Liver (tissue), 3 donors: ENCODE measurements at regions not wholly inside any gene's neighbourhood (a gene's known extent, or its start where the extent isn't known, plus 50 kb on each side); places are given as distances from the start of the nearest gene placed in this dataset.

Experiments
- CTCF ChIP-seq: fragments of 150-350 bp; IDR thresholded peaks from 2 replicates; pipeline ENCODE4 v1.5.1; 2017; ENCODE audit warnings: improper control_type of control experiment, low read depth, low read length; ENCODE audit not compliant: missing input control
- EGR1 ChIP-seq, 2 donors: IDR thresholded peaks; 2 replicates each; pipeline ENCODE4 v1.6.1; 2016 to 2018; ENCODE audit warnings: antibody characterized with exemption in 2 of 2, low read depth in 2 of 2
- FOXA1 ChIP-seq: IDR thresholded peaks from 2 replicates; pipeline ENCODE4 v1.6.1; 2016; ENCODE audit warnings: antibody characterized with exemption
- GABPA ChIP-seq, 2 donors: IDR thresholded peaks in 1 of 2; conservative IDR thresholded peaks in 1 of 2; 2 replicates each; pipeline ENCODE4 v1.6.1; 2016; ENCODE audit warnings: antibody characterized with exemption in 2 of 2, mild to moderate bottlenecking in 1 of 2, moderate library complexity in 1 of 2
- HNF4A ChIP-seq, 2 donors: conservative IDR thresholded peaks; 2 replicates each; pipeline ENCODE4 v1.6.1; 2016; ENCODE audit warnings: antibody characterized with exemption in 2 of 2, mild to moderate bottlenecking in 2 of 2
- JUND ChIP-seq, 2 donors: IDR thresholded peaks; 2 replicates each; pipeline ENCODE4 v1.6.1; 2016; ENCODE audit warnings: antibody characterized with exemption in 2 of 2
- MAX ChIP-seq: IDR thresholded peaks from 2 replicates; pipeline ENCODE4 v1.6.1; 2016; ENCODE audit warnings: antibody characterized with exemption
- RAD21 ChIP-seq, 2 donors: IDR thresholded peaks; 2 replicates each; pipeline ENCODE4 v1.6.1; 2016; ENCODE audit warnings: antibody characterized with exemption in 2 of 2, mild to moderate bottlenecking in 2 of 2
- REST ChIP-seq: IDR thresholded peaks from 2 replicates; pipeline ENCODE4 v1.6.1; 2016; ENCODE audit warnings: antibody characterized with exemption, mild to moderate bottlenecking
- RXRA ChIP-seq, 2 donors: IDR thresholded peaks; 2 replicates each; pipeline ENCODE4 v1.6.1; 2017 to 2018; ENCODE audit warnings: antibody characterized with exemption in 2 of 2, mild to moderate bottlenecking in 1 of 2
- SP1 ChIP-seq: IDR thresholded peaks from 2 replicates; pipeline ENCODE4 v1.6.1; 2018; ENCODE audit warnings: antibody characterized with exemption, mild to moderate bottlenecking
- TAF1 ChIP-seq: conservative IDR thresholded peaks from 2 replicates; pipeline ENCODE4 v1.6.1; 2016; ENCODE audit warnings: antibody characterized with exemption, mild to moderate bottlenecking
- YY1 ChIP-seq: IDR thresholded peaks from 2 replicates; pipeline ENCODE4 v1.6.1; 2016; ENCODE audit warnings: antibody characterized with exemption, mild to moderate bottlenecking
- donor health status: healthy.
- donor health status: healthy.

GRCh38 chr9:20184541-20184940, 395.7 kb upstream of the SLC24A2 start:
- TF ChIP-seq CTCF, result no peak
- no peak for TF ChIP-seq MAX
- no peak for TF ChIP-seq GABPA (IDR thresholded peaks at IDR 0.05 in 1 of 2, conservative IDR thresholded peaks at IDR 0.05 in 1 of 2)
- no peak for TF ChIP-seq RAD21 (IDR thresholded peaks at IDR 0.05)
- no peak for TF ChIP-seq JUND (IDR thresholded peaks at IDR 0.05)
- TF ChIP-seq SP1, result no peak
- TF ChIP-seq REST, result no peak
- no peak for TF ChIP-seq EGR1 (IDR thresholded peaks at IDR 0.05; ENCODE audit: low read depth in 2 of 2)
- TF ChIP-seq YY1, result no peak
- TF ChIP-seq TAF1, result no peak
- no peak for TF ChIP-seq FOXA1
- no peak for TF ChIP-seq HNF4A (conservative IDR thresholded peaks at IDR 0.05)
- TF ChIP-seq RXRA (IDR thresholded peaks at IDR 0.05), result no peak
